ENCODE measurements at regions not wholly inside any gene's neighbourhood (a gene's known extent, or its start where the extent isn't known, plus 50 kb on each side); places are given as distances from the start of the nearest gene placed in this dataset.

- Histone ChIP-seq H3K9me3 (ENCODE audit: low read length) (no peaks in the 10 kb centered on the region), H3K9ac (ENCODE audit: low read length) (no peak overlapping the region), H3F3A (ENCODE audit: insufficient read depth, low read length, poor library complexity, severe bottlenecking) (no peaks in the 10 kb centered on the region), H4K20me1 (ENCODE audit: insufficient read depth) (no peaks in the 10 kb centered on the region), H3K4me2 (ENCODE audit: low read length) (no peak overlapping the region), H2AFZ (ENCODE audit: low read depth, low read length) (no peak overlapping the region), H3K27ac (ENCODE audit: low read length) (no peak overlapping the region), H3K36me3 (ENCODE audit: insufficient read depth, low read length) (no peaks in the 10 kb centered on the region), H3K9me2 (ENCODE audit: insufficient read depth, low read length) (no peaks in the 10 kb centered on the region), H3K4me3 (ENCODE audit: low read length) (no peak overlapping the region), H3K79me2 (replicated peaks; ENCODE audit: insufficient read depth, low read length) (no peaks in the 10 kb centered on the region), H3K27me3 (ENCODE audit: insufficient read depth, low read depth, low read length) (no peaks in the 10 kb centered on the region)
- TF ChIP-seq EP300 (conservative IDR thresholded peaks at IDR 0.05; ENCODE audit: poor library complexity, severe bottlenecking) (no peak), MXI1 (conservative IDR thresholded peaks at IDR 0.05; ENCODE audit: poor library complexity, severe bottlenecking) (no peak), TAF1 (IDR thresholded peaks at IDR 0.05; ENCODE audit: low read depth) (no peak), SMC3 (conservative IDR thresholded peaks at IDR 0.05; ENCODE audit: poor library complexity) (no peak), EZH2 (IDR thresholded peaks at IDR 0.05; ENCODE audit: borderline replicate concordance, insufficient read depth, low read length, poor library complexity, severe bottlenecking) (no peak), RAD21 (conservative IDR thresholded peaks at IDR 0.05) (no peak), REST (IDR thresholded peaks at IDR 0.05; ENCODE audit: borderline replicate concordance) (no peak)
- TF ChIP-seq, protein P1, sequence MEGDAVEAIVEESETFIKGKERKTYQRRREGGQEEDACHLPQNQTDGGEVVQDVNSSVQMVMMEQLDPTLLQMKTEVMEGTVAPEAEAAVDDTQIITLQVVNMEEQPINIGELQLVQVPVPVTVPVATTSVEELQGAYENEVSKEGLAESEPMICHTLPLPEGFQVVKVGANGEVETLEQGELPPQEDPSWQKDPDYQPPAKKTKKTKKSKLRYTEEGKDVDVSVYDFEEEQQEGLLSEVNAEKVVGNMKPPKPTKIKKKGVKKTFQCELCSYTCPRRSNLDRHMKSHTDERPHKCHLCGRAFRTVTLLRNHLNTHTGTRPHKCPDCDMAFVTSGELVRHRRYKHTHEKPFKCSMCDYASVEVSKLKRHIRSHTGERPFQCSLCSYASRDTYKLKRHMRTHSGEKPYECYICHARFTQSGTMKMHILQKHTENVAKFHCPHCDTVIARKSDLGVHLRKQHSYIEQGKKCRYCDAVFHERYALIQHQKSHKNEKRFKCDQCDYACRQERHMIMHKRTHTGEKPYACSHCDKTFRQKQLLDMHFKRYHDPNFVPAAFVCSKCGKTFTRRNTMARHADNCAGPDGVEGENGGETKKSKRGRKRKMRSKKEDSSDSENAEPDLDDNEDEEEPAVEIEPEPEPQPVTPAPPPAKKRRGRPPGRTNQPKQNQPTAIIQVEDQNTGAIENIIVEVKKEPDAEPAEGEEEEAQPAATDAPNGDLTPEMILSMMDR (IDR thresholded peaks at IDR 0.05; ENCODE audit: poor library complexity, severe bottlenecking): no peak
Observed at GRCh38 chr1:232372841-232373440, 257.0 kb downstream of the SIPA1L2 start.

DNA sequence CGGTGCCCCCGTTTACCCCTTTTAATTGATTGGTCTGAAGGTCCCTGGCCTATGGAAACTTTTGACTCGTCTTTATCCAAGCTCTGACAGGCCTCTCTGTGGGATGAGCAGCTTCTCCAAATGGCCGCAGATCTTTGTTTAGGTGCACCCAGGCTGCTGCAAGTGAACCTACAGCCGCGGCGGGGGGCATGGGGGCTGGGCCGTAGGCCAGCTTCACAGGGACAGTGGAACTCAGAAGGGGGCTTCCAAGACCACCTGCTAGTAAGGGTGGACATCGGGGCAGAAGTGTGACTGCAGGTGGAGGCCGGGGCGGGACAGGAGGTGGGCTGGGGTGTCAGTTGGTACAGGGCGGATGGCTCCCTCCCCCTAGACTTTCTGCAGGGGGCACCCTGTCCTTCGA is 257.5 kb downstream of the SIPA1L2 start:
- H3K4me3 ChIP-seq (ENCODE audit: low read length): no peak overlapping the region
- H4K20me1 ChIP-seq (ENCODE audit: insufficient read depth): no peaks in the 10 kb centered on the region
- no peaks in the 10 kb centered on the region for H3K9me3 ChIP-seq (ENCODE audit: low read length)
- no peaks in the 10 kb centered on the region for H3K79me2 ChIP-seq (replicated peaks; ENCODE audit: insufficient read depth, low read length)
- no peak overlapping the region for H3K4me2 ChIP-seq (ENCODE audit: low read length)
- H3K9ac ChIP-seq (ENCODE audit: low read length): no peak overlapping the region
- no peaks in the 10 kb centered on the region for H3F3A ChIP-seq (ENCODE audit: insufficient read depth, low read length, poor library complexity, severe bottlenecking)
- TF ChIP-seq POLR2AphosphoS5 (IDR thresholded peaks at IDR 0.05) (no peak), EZH2 (IDR thresholded peaks at IDR 0.05; ENCODE audit: borderline replicate concordance, insufficient read depth, low read length, poor library complexity, severe bottlenecking) (no peak), MXI1 (conservative IDR thresholded peaks at IDR 0.05; ENCODE audit: poor library complexity, severe bottlenecking) (no peak), EP300 (conservative IDR thresholded peaks at IDR 0.05; ENCODE audit: poor library complexity, severe bottlenecking) (no peak), RAD21 (conservative IDR thresholded peaks at IDR 0.05) (no peak), REST (IDR thresholded peaks at IDR 0.05; ENCODE audit: borderline replicate concordance) (no peak), SMC3 (conservative IDR thresholded peaks at IDR 0.05; ENCODE audit: poor library complexity) (no peak), TAF1 (IDR thresholded peaks at IDR 0.05; ENCODE audit: low read depth) (no peak)
- TF ChIP-seq, protein P1 (IDR thresholded peaks at IDR 0.05; ENCODE audit: poor library complexity, severe bottlenecking): no peak
- H3K36me3 ChIP-seq (ENCODE audit: insufficient read depth, low read length): no peaks in the 10 kb centered on the region
- no peaks in the 10 kb centered on the region for H3K27me3 ChIP-seq (ENCODE audit: insufficient read depth, low read depth, low read length)
- H3K9me2 ChIP-seq (ENCODE audit: insufficient read depth, low read length): no peaks in the 10 kb centered on the region
- H3K27ac ChIP-seq (ENCODE audit: low read length): no peak overlapping the region
- H2AFZ ChIP-seq (ENCODE audit: low read depth, low read length): no peak overlapping the region
